PC-3 (cell line): ENCODE measurements at regions not wholly inside any gene's neighbourhood (a gene's known extent, or its start where the extent isn't known, plus 50 kb on each side); places are given as distances from the start of the nearest gene placed in this dataset.

Experiments used
- CTCF ChIP-seq: fragments of 300-600 bp; sonication (generic); conservative IDR thresholded peaks from 2 replicates; pipeline ENCODE4 v1.5.1; 2017; ENCODE audit warnings: antibody characterized with exemption, low read depth, mild to moderate bottlenecking, low read length
- EZH2 ChIP-seq: fragments of 300-600 bp; sonication (generic); IDR thresholded peaks from one replicate; pipeline ENCODE4 v1.6.1; 2017; ENCODE audit warnings: antibody characterized with exemption, mild to moderate bottlenecking, low read length; ENCODE audit not compliant: unreplicated experiment
- EZH2phosphoT487 ChIP-seq: fragments of 300-600 bp; sonication (generic); IDR thresholded peaks from 2 replicates; pipeline ENCODE4 v1.6.1; 2018; ENCODE audit warnings: mild to moderate bottlenecking, antibody characterized with exemption, low read length, borderline replicate concordance

DNA sequence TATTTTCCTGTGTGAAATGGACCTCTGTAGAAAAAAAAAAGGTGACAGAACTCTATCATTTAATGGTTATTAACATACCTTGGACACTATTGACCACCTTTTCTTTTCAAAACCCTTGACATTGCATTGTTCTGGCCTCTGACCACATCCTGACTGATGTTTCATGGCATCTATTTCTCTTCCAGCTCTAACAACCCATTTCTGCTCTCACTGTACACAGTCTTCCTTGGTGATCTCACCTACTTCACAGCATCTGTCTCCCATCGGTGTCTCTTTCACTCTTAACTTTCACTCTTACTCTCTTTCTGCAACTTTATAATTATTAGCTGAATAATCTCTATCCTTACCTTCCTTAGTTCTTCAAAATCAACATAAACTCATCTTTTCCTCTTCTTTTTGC is 217.4 kb upstream of the CD96 start:
- TF ChIP-seq CTCF (no peak), EZH2phosphoT487 (no peak), EZH2 (no peak)
